ENCODE measurements at regions not wholly inside any gene's neighbourhood (a gene's known extent, or its start where the extent isn't known, plus 50 kb on each side); places are given as distances from the start of the nearest gene placed in this dataset.

GRCh38 chr18:57928466-57928865 is 115.6 kb upstream of the NEDD4L start:
- no peak for TF ChIP-seq CTCF (conservative IDR thresholded peaks at IDR 0.05)
- no peak for TF ChIP-seq ZFX (IDR thresholded peaks at IDR 0.05)
- no peak overlapping the region for H3K27ac ChIP-seq

- TF ChIP-seq CTCF (conservative IDR thresholded peaks at IDR 0.05), result no peak
- TF ChIP-seq ZFX (IDR thresholded peaks at IDR 0.05), result no peak
- H3K27ac ChIP-seq, result no peak overlapping the region
Measured at GRCh38 chr18:57927511-57927910, 116.5 kb upstream of the NEDD4L start.

GRCh38 chr18:57925706-57926105 is 118.3 kb upstream of the NEDD4L start:
- TF ChIP-seq CTCF (conservative IDR thresholded peaks at IDR 0.05) (no peak), ZFX (IDR thresholded peaks at IDR 0.05) (no peak)
- H3K27ac ChIP-seq, result peak overlapping the region; percentile 69

GRCh38 chr18:57923611-57924010 is 120.4 kb upstream of the NEDD4L start:
- H3K27ac ChIP-seq, result peak overlapping the region; percentile 47
- no peak for TF ChIP-seq CTCF (conservative IDR thresholded peaks at IDR 0.05)
- TF ChIP-seq ZFX (IDR thresholded peaks at IDR 0.05), result no peak

GRCh38 chr18:57922885-57923284 is 119.8 kb upstream of the ATP8B1 start:
- no peak overlapping the region for H3K27ac ChIP-seq
- TF ChIP-seq ZFX (IDR thresholded peaks at IDR 0.05) (no peak), CTCF (conservative IDR thresholded peaks at IDR 0.05) (no peak)

- TF ChIP-seq ZFX (IDR thresholded peaks at IDR 0.05) (no peak), CTCF (conservative IDR thresholded peaks at IDR 0.05) (no peak)
- H3K27ac ChIP-seq, result no peak overlapping the region
Measured at GRCh38 chr18:57921708-57922107, 118.6 kb upstream of the ATP8B1 start.

- no peak overlapping the region for H3K27ac ChIP-seq
- TF ChIP-seq ZFX (IDR thresholded peaks at IDR 0.05) (no peak), CTCF (conservative IDR thresholded peaks at IDR 0.05) (no peak)
Measured at GRCh38 chr18:57920036-57920435, 116.9 kb upstream of the ATP8B1 start.

Data from C4-2B (cell line).